Activated B cell treated with CpG ODN at 0.5 μM for 24 hours (primary cell): ENCODE measurements at regions not wholly inside any gene's neighbourhood (a gene's known extent, or its start where the extent isn't known, plus 50 kb on each side); places are given as distances from the start of the nearest gene placed in this dataset.

ENCODE experiments used
- ATAC-seq: fragments of 200-7000 bp; cut with Tn5 transposase; one replicate; pipeline ENCODE4 v1.10.0; 2021; ENCODE audit warnings: low read depth, mild to moderate bottlenecking, moderate library complexity
- CTCF ChIA-PET: fragments of 350-600 bp; sonication (Branson Sonifier 250); formaldehyde crosslinking; loops from one replicate; lab custom pipeline; 2021; ENCODE audit warnings: antibody characterized with exemption; lab: Charles Lee
- POLR2A ChIA-PET: fragments of 350-600 bp; sonication (Branson Sonifier 250); formaldehyde crosslinking; loops from one replicate; lab custom pipeline; 2021; ENCODE audit warnings: antibody characterized with exemption; lab: Charles Lee
- DNase-seq: peaks from one replicate; pipeline ENCODE4 v3.0.0; 2022
- H3K27ac Mint-ChIP-seq: one replicate; pipeline ENCODE4 v1.8.0; 2020; ENCODE audit warnings: mixed read lengths
- H3K27me3 Mint-ChIP-seq: one replicate; pipeline ENCODE4 v1.8.0; 2021; ENCODE audit warnings: mixed read lengths
- H3K36me3 Mint-ChIP-seq: one replicate; pipeline ENCODE4 v1.8.0; 2021; ENCODE audit warnings: low read depth, mixed read lengths
- H3K4me1 Mint-ChIP-seq: one replicate; pipeline ENCODE4 v1.8.0; 2021; ENCODE audit warnings: mixed read lengths
- H3K4me3 Mint-ChIP-seq: one replicate; pipeline ENCODE4 v1.8.0; 2020; ENCODE audit warnings: mild to moderate bottlenecking, mixed read lengths
- H3K9me3 Mint-ChIP-seq: one replicate; pipeline ENCODE4 v1.8.0; 2020; ENCODE audit warnings: mixed read lengths
- CTCF ChIP-seq: fragments of 200-600 bp; IDR thresholded peaks from one replicate; pipeline ENCODE4 v1.8.0; 2022; ENCODE audit warnings: antibody characterized with exemption, mild to moderate bottlenecking
- intact Hi-C: fragments of 100-400 bp; cut with micrococcal nuclease; formaldehyde crosslinking; loops from one replicate; pipeline ENCODE4 v1.15.1; 2024

- ATAC-seq (no peak), DNase-seq (no peak)
- H3K27ac Mint-ChIP-seq: no peak overlapping the region
- POLR2A ChIA-PET: no interaction called here
- no peaks in the 10 kb centered on the region for H3K36me3 Mint-ChIP-seq
- H3K4me3 Mint-ChIP-seq: no peak overlapping the region
- intact Hi-C loops: no loop called here
- H3K4me1 Mint-ChIP-seq: no peaks in the 10 kb centered on the region
- H3K9me3 Mint-ChIP-seq: peaks cover 15% of the 10 kb centered on the region
- H3K27me3 Mint-ChIP-seq: no peaks in the 10 kb centered on the region
- TF ChIP-seq CTCF: no peak
- CTCF ChIA-PET: no interaction called here
These were observed 833.8 kb upstream of the RBFOX1 start for GRCh38 chr16:6498858-6499257.

- ChIA-PET CTCF (no interaction called here), POLR2A (no interaction called here)
- H3K9me3 Mint-ChIP-seq: peaks cover 14% of the 10 kb centered on the region
- intact Hi-C loops: no loop called here
- H3K27me3 Mint-ChIP-seq: no peaks in the 10 kb centered on the region
- DNase-seq (no peak), ATAC-seq (no peak)
- H3K4me1 Mint-ChIP-seq: no peaks in the 10 kb centered on the region
- no peaks in the 10 kb centered on the region for H3K36me3 Mint-ChIP-seq
- no peak overlapping the region for H3K4me3 Mint-ChIP-seq
- TF ChIP-seq CTCF: no peak
- no peak overlapping the region for H3K27ac Mint-ChIP-seq
These were observed 835.6 kb upstream of the RBFOX1 start for GRCh38 chr16:6496996-6497395.

GRCh38 chr16:6495486-6496210 lies 837.0 kb upstream of the RBFOX1 start:
- intact Hi-C loops: no loop called here
- Mint-ChIP-seq H3K27me3 (no peaks in the 10 kb centered on the region), H3K36me3 (no peaks in the 10 kb centered on the region), H3K9me3 (peaks cover 10% of the 10 kb centered on the region), H3K4me3 (no peak overlapping the region), H3K27ac (no peak overlapping the region), H3K4me1 (no peaks in the 10 kb centered on the region)
- DNase-seq (no peak), ATAC-seq (no peak)
- TF ChIP-seq CTCF: no peak
- CTCF ChIA-PET: no interaction called here
- POLR2A ChIA-PET: no interaction called here

GRCh38 chr16:6494716-6495115 lies 837.9 kb upstream of the RBFOX1 start:
- intact Hi-C loops: no loop called here
- H3K4me1 Mint-ChIP-seq: no peaks in the 10 kb centered on the region
- H3K36me3 Mint-ChIP-seq: no peaks in the 10 kb centered on the region
- ATAC-seq (no peak), DNase-seq (no peak)
- ChIA-PET CTCF (no interaction called here), POLR2A (no interaction called here)
- H3K4me3 Mint-ChIP-seq: no peak overlapping the region
- H3K9me3 Mint-ChIP-seq: peaks cover 4% of the 10 kb centered on the region
- no peaks in the 10 kb centered on the region for H3K27me3 Mint-ChIP-seq
- H3K27ac Mint-ChIP-seq: no peak overlapping the region
- TF ChIP-seq CTCF: no peak

GRCh38 chr16:6493555-6493954 lies 839.1 kb upstream of the RBFOX1 start:
- Mint-ChIP-seq H3K9me3 (peaks cover 3% of the 10 kb centered on the region), H3K27ac (no peak overlapping the region), H3K27me3 (no peaks in the 10 kb centered on the region), H3K4me1 (no peaks in the 10 kb centered on the region), H3K36me3 (no peaks in the 10 kb centered on the region), H3K4me3 (no peak overlapping the region)
- intact Hi-C loops: no loop called here
- DNase-seq (no peak), ATAC-seq (no peak)
- CTCF ChIA-PET: no interaction called here
- TF ChIP-seq CTCF: no peak
- POLR2A ChIA-PET: no interaction called here
